NCI-H2196 (cell line): ENCODE measurements at regions not wholly inside any gene's neighbourhood (a gene's known extent, or its start where the extent isn't known, plus 50 kb on each side); places are given as distances from the start of the nearest gene placed in this dataset.

Source experiments
- DNase-seq: peaks from one replicate; lab custom pipeline; 2025; ENCODE audit not compliant: unreplicated experiment; lab: John Stamatoyannopoulos, UW

GRCh38 chr18:75638223-75638775 is 210.8 kb upstream of the SMIM21 start:
- DNase-seq: no peak

DNA sequence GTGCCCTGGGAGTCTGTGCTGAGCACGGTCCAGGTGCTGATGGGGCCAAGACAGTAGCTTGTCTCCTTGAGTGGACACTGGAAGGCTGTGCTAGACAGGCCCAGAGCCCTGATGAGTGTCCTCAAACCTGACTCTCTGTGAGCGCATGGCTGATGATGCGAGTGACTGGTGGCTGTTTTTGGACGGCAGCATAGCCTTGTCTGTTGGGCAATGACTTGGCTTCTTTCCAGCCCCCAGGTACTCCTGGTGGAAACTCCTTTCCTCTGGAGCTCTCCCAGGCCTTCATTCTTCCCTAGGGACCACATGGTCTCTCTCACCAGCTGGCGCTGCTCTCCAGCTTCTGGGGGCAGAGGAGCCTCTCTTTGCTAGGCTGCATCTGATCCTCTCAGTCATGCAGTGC is 207.6 kb upstream of the SMIM21 start:
- DNase-seq: peak; percentile 31

- no peak for DNase-seq
Observed at GRCh38 chr18:75625966-75626365, 198.5 kb upstream of the SMIM21 start.

- no peak for DNase-seq
Observed at GRCh38 chr18:75624869-75625268, 197.4 kb upstream of the SMIM21 start.

- DNase-seq: no peak
Observed at GRCh38 chr18:75621818-75622217, 194.3 kb upstream of the SMIM21 start.

DNA sequence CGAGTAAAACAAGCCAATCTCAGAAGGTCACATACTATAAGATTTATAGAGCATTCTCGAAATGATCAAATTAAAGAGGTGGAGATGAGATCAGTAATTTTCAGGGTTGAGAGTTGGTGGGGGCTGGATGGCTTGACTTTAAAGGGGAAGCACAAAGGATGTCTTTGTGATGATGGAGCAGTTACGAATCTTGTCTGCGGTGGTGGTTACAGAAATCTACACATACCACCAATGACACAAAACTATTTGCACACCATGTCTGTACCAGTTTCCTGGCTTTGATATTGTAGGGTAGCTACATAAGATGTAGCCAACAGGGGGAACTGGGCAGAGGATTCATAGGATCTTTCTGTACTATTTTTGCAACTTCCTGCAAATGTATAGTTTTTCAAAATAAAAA is 190.6 kb upstream of the SMIM21 start:
- no peak for DNase-seq

- no peak for DNase-seq
Observed at GRCh38 chr18:75612456-75612855, 185.0 kb upstream of the SMIM21 start.

GRCh38 chr18:75607701-75608100 is 180.2 kb upstream of the SMIM21 start:
- DNase-seq: no peak

- no peak for DNase-seq
Observed at GRCh38 chr18:75592527-75592926, 165.0 kb upstream of the SMIM21 start.

DNA sequence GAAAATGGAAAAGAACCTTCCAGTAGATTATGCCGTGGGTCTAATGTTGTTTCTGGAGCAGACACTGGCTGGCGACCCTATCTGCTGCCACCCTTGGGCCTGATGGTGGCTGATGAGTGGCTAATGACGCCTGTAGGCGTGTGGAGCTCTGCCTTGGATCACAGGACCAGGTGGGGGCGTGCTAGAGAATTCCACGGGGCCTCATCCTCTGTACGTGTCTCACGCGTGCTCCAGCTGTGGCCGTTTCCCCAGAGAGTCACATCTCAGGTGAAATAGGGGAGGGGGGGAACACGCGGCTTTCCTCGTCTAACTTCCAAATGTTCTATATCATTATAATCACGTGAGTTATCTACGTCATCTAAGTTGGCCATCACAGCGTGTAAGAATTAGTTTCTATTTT is 160.9 kb upstream of the SMIM21 start:
- no peak for DNase-seq

DNA sequence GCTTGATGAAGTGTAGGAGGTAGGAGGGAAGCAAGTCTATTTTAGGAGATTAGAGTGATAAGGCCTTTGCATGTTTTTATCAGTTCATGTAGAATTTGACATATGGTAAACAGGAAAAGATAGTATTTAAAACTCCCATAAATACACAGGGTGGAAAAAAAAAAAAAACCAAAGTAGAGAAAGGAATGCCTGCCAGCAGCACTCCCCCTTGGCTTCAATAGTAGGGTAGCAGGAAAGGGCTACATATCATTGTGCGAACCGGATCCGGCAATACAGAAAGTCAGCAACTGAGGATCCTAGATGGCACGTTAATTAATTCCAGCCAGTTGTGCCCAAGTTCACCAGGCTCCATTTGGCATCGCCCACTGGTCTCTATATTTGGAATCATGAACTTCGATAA is 159.6 kb upstream of the SMIM21 start:
- no peak for DNase-seq

DNA sequence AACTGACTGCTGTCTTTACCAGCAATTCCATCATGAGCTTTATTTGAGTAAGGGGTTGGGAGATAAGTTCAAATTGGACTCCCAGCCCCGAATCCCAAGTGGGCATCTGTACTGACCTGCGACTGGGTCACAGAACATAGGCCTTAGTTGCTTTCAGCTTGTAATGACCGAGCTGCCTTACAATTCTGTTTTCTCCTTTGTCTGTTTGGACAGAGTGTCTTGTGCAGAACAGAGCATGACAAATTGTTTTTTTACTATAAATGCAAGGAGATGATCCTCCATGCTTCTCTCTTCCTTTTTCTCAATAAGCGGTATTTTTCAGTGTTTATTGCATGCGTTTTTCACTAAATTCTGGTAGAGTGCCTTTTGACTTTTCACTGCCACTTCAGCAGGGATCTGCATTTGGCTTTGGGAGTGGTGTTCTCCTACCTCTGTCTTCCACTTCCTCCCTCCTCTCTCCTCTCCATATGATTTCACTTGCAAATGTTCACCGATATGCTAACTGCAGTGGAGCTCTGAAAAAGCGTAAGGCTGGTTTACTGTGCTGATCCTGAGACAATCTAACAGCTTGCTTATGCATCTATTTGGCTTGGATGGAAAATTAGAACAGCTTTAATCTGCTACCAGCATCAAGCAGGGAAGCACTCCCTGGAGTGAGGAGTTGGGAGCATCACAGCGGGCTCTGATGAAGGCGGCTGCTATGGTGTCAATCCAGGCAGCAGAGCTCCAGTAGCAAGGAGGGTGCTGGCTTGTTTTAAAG is 158.8 kb upstream of the SMIM21 start:
- no peak for DNase-seq

GRCh38 chr18:75582940-75583339 is 155.4 kb upstream of the SMIM21 start:
- DNase-seq: no peak

GRCh38 chr18:75582406-75582821 is 154.9 kb upstream of the SMIM21 start:
- no peak for DNase-seq

DNA sequence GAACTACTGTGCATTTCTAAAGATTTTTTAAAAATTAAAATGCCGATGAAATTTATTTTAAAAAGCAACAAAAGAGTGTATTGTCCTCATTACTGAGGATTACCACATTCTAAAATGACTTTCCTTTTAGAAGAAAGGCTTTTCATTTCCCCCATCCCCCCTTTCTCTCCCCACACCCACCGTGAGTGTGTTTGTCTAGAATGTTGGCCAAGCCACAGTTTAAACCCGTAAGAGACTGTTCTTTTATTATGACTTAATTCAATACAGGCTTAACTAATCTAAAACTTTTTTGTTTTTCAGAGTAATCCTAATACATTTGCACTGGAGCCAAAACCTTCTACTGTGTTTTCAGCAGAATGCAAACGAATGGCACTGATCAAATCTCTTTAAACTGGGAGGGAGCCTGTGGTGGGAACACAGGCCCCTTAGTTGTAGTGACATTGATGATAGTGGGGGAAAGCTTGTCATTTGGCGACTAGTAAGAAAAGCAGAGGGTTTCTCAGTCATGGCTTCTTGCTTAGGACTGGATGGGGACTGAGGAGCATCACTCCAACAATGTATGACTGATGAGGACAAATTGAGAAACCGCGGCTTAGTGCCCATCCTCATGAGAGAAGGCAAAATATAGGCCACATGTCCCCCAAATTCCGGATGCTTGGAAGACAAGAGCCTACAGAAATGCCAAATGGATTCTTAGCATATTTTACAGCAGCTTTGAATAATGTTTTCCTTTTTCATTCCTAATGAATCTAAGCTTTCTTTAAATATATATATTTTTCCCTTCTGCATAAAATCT is 154.0 kb upstream of the SMIM21 start:
- no peak for DNase-seq

DNA sequence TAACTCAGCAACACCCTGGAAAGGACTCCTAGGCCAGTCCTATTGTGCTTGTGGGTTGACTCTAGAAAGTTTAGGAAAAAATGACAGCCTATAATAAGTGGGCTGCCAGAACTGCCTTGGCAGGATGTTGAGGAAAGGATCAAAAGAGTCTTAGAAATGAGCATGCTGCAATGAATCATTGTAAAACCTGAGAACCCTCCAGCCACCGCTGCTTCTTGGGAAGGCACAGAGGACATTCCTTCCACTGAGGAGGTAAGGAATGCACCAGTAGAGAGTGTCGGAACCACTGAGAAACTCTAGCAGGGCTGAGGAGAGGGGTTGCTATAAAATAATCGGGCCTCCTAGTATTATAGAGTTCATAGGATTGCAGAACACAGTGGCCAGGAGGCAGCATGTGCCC is 146.7 kb upstream of the SMIM21 start:
- no peak for DNase-seq

GRCh38 chr18:75563150-75563549 is 135.6 kb upstream of the SMIM21 start:
- DNase-seq: no peak

DNA sequence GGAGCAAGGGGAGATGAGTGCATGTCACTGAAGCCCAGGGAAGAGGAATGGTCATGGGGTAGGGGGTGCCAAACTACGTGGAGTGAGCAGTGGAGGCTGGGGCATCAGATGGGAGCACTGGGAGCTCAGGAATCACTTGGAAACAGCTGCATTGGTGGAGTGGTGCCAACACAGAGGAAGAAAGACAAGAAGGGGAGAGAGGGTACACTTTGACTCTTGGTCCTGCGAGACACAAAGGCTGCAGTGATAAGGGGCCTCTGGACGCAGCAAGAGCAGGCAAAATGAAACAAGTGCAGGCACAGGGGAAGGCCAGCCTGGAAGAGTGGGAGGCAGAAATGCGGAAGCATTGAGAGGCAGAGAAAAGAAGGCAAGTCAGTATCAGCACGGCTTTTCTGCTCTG is 134.7 kb upstream of the SMIM21 start:
- DNase-seq: no peak

DNA sequence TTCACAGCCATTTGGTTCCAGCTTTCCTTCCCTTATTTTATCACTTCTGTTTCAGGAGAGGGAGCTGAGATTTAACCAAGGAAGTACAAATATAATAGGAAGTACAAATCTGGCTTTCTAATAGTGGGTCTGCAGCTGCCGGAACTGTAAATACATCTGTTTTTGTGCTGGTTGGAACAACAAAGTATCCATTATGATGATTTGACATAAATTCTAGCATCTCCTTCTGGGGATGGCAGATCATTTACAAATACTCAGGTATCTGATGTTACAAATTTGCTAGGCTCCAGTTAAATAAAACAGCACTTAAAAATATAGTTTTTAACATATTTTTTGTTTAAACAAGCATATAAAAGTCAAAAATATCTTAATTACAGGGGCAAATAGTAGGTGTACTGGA is 131.3 kb upstream of the SMIM21 start:
- no peak for DNase-seq

- DNase-seq: no peak
Observed at GRCh38 chr18:75556841-75557240, 129.3 kb upstream of the SMIM21 start.

GRCh38 chr18:75554644-75555185 is 127.2 kb upstream of the SMIM21 start:
- no peak for DNase-seq

DNA sequence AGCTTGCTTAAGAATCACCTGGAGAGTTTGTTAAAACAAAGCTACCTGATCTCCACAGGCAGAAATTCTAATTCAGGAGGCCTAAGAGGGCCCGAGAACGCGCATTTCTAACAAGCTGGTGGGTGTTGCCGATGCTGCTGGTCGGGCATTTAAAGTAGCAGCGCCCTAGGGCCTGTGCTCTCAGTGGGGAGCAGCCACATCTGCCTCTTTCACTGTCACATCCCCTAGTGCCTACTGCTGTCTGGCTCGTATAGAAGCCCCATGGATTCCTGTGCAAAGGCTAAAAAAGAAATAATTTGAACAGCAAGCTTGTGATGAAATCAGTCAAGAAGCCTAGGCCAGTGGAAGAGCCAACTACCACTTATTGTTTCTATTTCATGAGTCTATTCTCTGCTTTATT is 126.7 kb upstream of the SMIM21 start:
- DNase-seq: no peak
